GM12874 (cell line): ENCODE measurements at regions not wholly inside any gene's neighbourhood (a gene's known extent, or its start where the extent isn't known, plus 50 kb on each side); places are given as distances from the start of the nearest gene placed in this dataset.

Experiments used
- CTCF ChIP-seq: IDR thresholded peaks from 2 replicates; pipeline ENCODE4 v1.5.1; 2011; ENCODE audit warnings: low read depth, mild to moderate bottlenecking, control low read depth, low read length, moderate library complexity; ENCODE audit not compliant: insufficient read depth

- TF ChIP-seq CTCF: no peak
These were observed 398.8 kb upstream of the FAT3 start for GRCh38 chr11:91825777-91826176.

- no peak for TF ChIP-seq CTCF
These were observed 401.3 kb upstream of the FAT3 start for GRCh38 chr11:91823252-91823830.

GRCh38 chr11:91822805-91823204 lies 401.8 kb upstream of the FAT3 start:
- no peak for TF ChIP-seq CTCF

GRCh38 chr11:91820709-91821108 lies 403.9 kb upstream of the FAT3 start:
- TF ChIP-seq CTCF: no peak

- TF ChIP-seq CTCF: no peak
These were observed 404.8 kb upstream of the FAT3 start for GRCh38 chr11:91819777-91820176.

GRCh38 chr11:91819195-91819594 lies 405.4 kb upstream of the FAT3 start:
- no peak for TF ChIP-seq CTCF

- no peak for TF ChIP-seq CTCF
These were observed 406.6 kb upstream of the FAT3 start for GRCh38 chr11:91817996-91818395.
